ENCODE measurements at regions not wholly inside any gene's neighbourhood (a gene's known extent, or its start where the extent isn't known, plus 50 kb on each side); places are given as distances from the start of the nearest gene placed in this dataset.

DNA sequence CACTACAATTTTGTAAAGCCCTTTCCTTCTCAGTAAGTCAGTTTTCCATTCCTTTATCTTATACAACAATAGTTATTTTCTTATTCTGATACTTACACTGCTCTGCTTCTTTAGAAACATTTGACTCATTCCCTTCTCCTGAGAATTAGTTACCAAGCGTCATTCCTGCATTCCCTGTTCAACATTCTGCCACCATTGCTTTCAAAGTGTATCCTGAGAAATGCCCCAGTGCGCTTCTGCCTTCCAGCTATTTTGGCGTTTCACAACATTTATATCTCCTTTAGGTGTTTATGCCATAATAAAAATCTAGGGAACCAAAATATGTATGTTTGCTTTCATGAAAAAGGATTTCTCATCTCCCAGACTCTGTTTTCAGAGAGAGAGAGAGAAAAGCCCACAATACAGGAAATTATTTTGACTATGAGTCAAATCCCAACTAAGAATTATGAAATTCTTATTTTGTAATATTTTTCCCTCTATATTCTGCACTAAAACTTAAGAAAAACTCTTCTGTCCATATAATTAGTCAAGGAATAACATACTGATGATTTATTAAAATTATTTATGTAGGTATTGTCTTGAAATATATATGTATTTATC, 118.2 kb upstream of the RAP2B start:
- no peak for TF ChIP-seq POLR2AphosphoS5 (IDR thresholded peaks at IDR 0.05)
- 48% methylated on average over 3 of the region's 3 CpGs for WGBS
- peak overlapping the region; percentile 40 for H3K4me3 ChIP-seq
- no peaks in the 10 kb centered on the region for H3K9me3 ChIP-seq
- H3K4me1 ChIP-seq = peaks cover 7% of the 10 kb centered on the region
- no peak overlapping the region for H3K27ac ChIP-seq
- DNase-seq (ENCODE audit: low spot score in 2 of 2) = no peak
- no peaks in the 10 kb centered on the region for H3K27me3 ChIP-seq
- no peaks in the 10 kb centered on the region for H3K36me3 ChIP-seq

DNA sequence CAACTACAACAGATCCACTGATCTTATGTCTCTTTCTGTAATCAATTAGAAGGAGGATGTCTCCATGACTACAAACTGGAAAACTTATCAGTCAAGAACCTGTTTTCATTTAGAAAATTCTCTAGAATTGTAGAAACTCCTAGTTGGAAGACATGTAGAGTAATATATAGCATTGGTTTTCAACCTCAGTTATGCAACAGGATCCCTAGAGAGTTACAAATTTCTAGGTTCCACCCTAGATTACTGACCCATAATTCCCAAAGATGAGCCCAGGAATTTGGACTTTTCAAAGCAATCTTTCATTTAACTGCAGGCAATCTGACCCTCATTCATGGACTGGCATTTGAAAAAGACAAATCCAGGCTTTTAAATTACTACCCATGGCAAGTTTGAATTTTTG, 116.9 kb upstream of the RAP2B start:
- Histone ChIP-seq H3K36me3 (no peaks in the 10 kb centered on the region), H3K27me3 (no peaks in the 10 kb centered on the region), H3K27ac (no peak overlapping the region), H3K4me1 (peaks cover 7% of the 10 kb centered on the region), H3K4me3 (no peak overlapping the region), H3K9me3 (no peaks in the 10 kb centered on the region)
- no peak for TF ChIP-seq POLR2A (IDR thresholded peaks at IDR 0.05)
- TF ChIP-seq, protein P1, sequence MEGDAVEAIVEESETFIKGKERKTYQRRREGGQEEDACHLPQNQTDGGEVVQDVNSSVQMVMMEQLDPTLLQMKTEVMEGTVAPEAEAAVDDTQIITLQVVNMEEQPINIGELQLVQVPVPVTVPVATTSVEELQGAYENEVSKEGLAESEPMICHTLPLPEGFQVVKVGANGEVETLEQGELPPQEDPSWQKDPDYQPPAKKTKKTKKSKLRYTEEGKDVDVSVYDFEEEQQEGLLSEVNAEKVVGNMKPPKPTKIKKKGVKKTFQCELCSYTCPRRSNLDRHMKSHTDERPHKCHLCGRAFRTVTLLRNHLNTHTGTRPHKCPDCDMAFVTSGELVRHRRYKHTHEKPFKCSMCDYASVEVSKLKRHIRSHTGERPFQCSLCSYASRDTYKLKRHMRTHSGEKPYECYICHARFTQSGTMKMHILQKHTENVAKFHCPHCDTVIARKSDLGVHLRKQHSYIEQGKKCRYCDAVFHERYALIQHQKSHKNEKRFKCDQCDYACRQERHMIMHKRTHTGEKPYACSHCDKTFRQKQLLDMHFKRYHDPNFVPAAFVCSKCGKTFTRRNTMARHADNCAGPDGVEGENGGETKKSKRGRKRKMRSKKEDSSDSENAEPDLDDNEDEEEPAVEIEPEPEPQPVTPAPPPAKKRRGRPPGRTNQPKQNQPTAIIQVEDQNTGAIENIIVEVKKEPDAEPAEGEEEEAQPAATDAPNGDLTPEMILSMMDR (IDR thresholded peaks at IDR 0.05) = no peak
- TF ChIP-seq POLR2AphosphoS5 (IDR thresholded peaks at IDR 0.05) = no peak
- no peak for TF ChIP-seq EP300 (IDR thresholded peaks at IDR 0.05)
- no peak for DNase-seq (ENCODE audit: low spot score in 2 of 2)

DNA sequence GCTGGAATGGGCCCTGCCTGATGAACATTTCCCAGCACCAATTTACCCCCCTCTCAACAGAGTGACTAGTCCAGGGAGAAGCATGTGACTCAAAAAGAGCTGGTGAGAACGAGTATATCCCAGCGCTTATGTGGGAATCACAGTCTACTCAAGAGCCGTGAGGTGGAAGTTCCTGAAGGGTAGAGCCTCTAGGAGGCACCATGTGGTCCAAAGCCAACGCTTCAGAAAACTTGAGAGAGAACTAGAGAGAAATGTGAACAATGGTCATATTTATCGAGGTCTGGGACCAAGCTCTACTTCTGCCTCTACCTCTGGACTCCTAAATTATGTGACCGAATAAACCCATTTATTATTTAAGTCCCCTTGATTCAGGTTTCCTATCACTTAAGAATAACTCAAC, 111.0 kb upstream of the RAP2B start:
- no peak for DNase-seq (ENCODE audit: low spot score in 2 of 2)
- 96% methylated on average over 6 of the region's 6 CpGs for WGBS
- no peaks in the 10 kb centered on the region for H3K27me3 ChIP-seq
- H3K27ac ChIP-seq = no peak overlapping the region
- H3K4me1 ChIP-seq = peaks cover 18% of the 10 kb centered on the region
- no peaks in the 10 kb centered on the region for H3K36me3 ChIP-seq
- TF ChIP-seq, protein P1 (IDR thresholded peaks at IDR 0.05) = no peak
- TF ChIP-seq EP300 (IDR thresholded peaks at IDR 0.05) = no peak
- TF ChIP-seq POLR2AphosphoS5 (IDR thresholded peaks at IDR 0.05) = no peak
- H3K4me3 ChIP-seq = no peak overlapping the region
- no peaks in the 10 kb centered on the region for H3K9me3 ChIP-seq

GRCh38 chr3:153051427-153052095, 110.5 kb upstream of the RAP2B start:
- peak overlapping the region; percentile 75 for H3K27ac ChIP-seq
- no peaks in the 10 kb centered on the region for H3K36me3 ChIP-seq
- peaks cover 18% of the 10 kb centered on the region for H3K4me1 ChIP-seq
- H3K9me3 ChIP-seq = no peaks in the 10 kb centered on the region
- WGBS = 54% methylated on average over 6 of the region's 6 CpGs
- no peaks in the 10 kb centered on the region for H3K27me3 ChIP-seq
- H3K4me3 ChIP-seq = no peak overlapping the region
- no peak for DNase-seq (ENCODE audit: low spot score in 2 of 2)
- TF ChIP-seq EP300 (IDR thresholded peaks at IDR 0.05) (no peak), POLR2A (IDR thresholded peaks at IDR 0.05) (no peak), POLR2AphosphoS5 (IDR thresholded peaks at IDR 0.05) (no peak)
- TF ChIP-seq, protein P1 (IDR thresholded peaks at IDR 0.05) = no peak

DNA sequence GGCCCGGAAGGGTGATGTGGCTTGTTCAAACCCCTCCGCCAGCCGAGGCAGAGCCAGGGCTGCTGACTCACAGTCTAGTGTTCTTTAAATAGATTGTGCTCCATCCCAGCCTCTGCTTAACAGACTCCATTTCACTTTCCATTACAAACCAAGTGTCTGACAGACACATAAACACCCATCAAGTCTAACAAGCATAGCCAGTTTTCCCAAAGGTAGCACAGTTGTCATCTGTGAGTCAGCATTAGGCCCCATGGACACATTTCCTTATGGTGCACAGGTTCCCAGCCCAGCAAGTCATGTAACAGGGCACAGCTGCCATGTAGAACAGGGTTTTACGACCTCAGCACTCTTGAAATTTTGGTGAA, 109.9 kb upstream of the RAP2B start:
- TF ChIP-seq POLR2A (IDR thresholded peaks at IDR 0.05) (no peak), POLR2AphosphoS5 (IDR thresholded peaks at IDR 0.05) (peak in 2 of 3 donors; percentile 60 to 72), EP300 (IDR thresholded peaks at IDR 0.05) (no peak)
- H3K9me3 ChIP-seq = no peaks in the 10 kb centered on the region
- H3K27me3 ChIP-seq = no peaks in the 10 kb centered on the region
- peaks cover 18% of the 10 kb centered on the region for H3K4me1 ChIP-seq
- H3K36me3 ChIP-seq = no peaks in the 10 kb centered on the region
- DNase-seq (ENCODE audit: low spot score in 2 of 2) = no peak
- no peak overlapping the region for H3K4me3 ChIP-seq
- peak overlapping the region; percentile 75 for H3K27ac ChIP-seq
- 40% methylated on average over 4 of the region's 4 CpGs for WGBS

DNA sequence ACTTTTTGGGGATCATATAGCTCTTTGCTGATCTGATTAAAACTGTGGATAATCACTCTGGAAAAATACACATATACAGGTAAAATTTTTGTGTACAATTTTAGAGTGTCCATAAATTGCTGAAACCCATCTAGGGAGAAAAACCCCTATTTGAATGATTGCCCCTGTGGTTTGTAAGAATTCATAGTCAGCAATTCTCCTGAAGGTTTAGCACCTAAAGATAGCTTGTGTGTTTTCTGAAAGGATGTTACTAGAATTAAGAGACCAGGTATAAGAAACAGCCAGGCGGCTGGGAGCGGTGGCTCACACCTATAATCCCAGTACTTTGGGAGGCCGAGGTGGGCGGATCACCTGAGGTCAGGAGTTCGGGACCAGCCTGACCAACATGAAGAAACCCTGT, 106.8 kb upstream of the RAP2B start:
- H3K9me3 ChIP-seq = no peaks in the 10 kb centered on the region
- H3K4me3 ChIP-seq = no peak overlapping the region
- TF ChIP-seq, protein P1 (IDR thresholded peaks at IDR 0.05) = no peak
- TF ChIP-seq POLR2A (IDR thresholded peaks at IDR 0.05) (no peak), POLR2AphosphoS5 (IDR thresholded peaks at IDR 0.05) (no peak), EP300 (IDR thresholded peaks at IDR 0.05) (no peak)
- H3K27me3 ChIP-seq = no peaks in the 10 kb centered on the region
- 99% methylated on average over 5 of the region's 5 CpGs for WGBS
- H3K36me3 ChIP-seq = no peaks in the 10 kb centered on the region
- no peak overlapping the region for H3K27ac ChIP-seq
- no peak for DNase-seq (ENCODE audit: low spot score in 2 of 2)
- peaks cover 21% of the 10 kb centered on the region for H3K4me1 ChIP-seq
